Liver (tissue), 3 donors: ENCODE measurements at regions not wholly inside any gene's neighbourhood (a gene's known extent, or its start where the extent isn't known, plus 50 kb on each side); places are given as distances from the start of the nearest gene placed in this dataset.

Source experiments
- EGR1 ChIP-seq, 2 donors: IDR thresholded peaks; 2 replicates each; pipeline ENCODE4 v1.6.1; 2016 to 2018; ENCODE audit warnings: antibody characterized with exemption in 2 of 2, low read depth in 2 of 2
- FOXA1 ChIP-seq: IDR thresholded peaks from 2 replicates; pipeline ENCODE4 v1.6.1; 2016; ENCODE audit warnings: antibody characterized with exemption
- HNF4A ChIP-seq, 2 donors: conservative IDR thresholded peaks; 2 replicates each; pipeline ENCODE4 v1.6.1; 2016; ENCODE audit warnings: antibody characterized with exemption in 2 of 2, mild to moderate bottlenecking in 2 of 2
- RAD21 ChIP-seq, 2 donors: IDR thresholded peaks; 2 replicates each; pipeline ENCODE4 v1.6.1; 2016; ENCODE audit warnings: antibody characterized with exemption in 2 of 2, mild to moderate bottlenecking in 2 of 2
- RXRA ChIP-seq, 2 donors: IDR thresholded peaks; 2 replicates each; pipeline ENCODE4 v1.6.1; 2017 to 2018; ENCODE audit warnings: antibody characterized with exemption in 2 of 2, mild to moderate bottlenecking in 1 of 2
- TAF1 ChIP-seq: conservative IDR thresholded peaks from 2 replicates; pipeline ENCODE4 v1.6.1; 2016; ENCODE audit warnings: antibody characterized with exemption, mild to moderate bottlenecking
- YY1 ChIP-seq: IDR thresholded peaks from 2 replicates; pipeline ENCODE4 v1.6.1; 2016; ENCODE audit warnings: antibody characterized with exemption, mild to moderate bottlenecking
- TF ChIP-seq, protein P1 (sequence below): fragments of 150-350 bp; IDR thresholded peaks from 2 replicates; pipeline ENCODE4 v1.5.1; 2017; ENCODE audit warnings: improper control_type of control experiment, low read depth, low read length; ENCODE audit not compliant: missing input control
- TF ChIP-seq, protein P2 (sequence below): IDR thresholded peaks from 2 replicates; pipeline ENCODE4 v1.6.1; 2016; ENCODE audit warnings: antibody characterized with exemption
- TF ChIP-seq, protein P3 (sequence below): IDR thresholded peaks from 2 replicates; pipeline ENCODE4 v1.6.1; 2016; ENCODE audit warnings: antibody characterized with exemption, mild to moderate bottlenecking
- TF ChIP-seq, protein P4 (sequence below): IDR thresholded peaks from 2 replicates; pipeline ENCODE4 v1.6.1; 2016; ENCODE audit warnings: antibody characterized with exemption
- TF ChIP-seq, protein P5 (sequence below): IDR thresholded peaks from 2 replicates; pipeline ENCODE4 v1.6.1; 2016; ENCODE audit warnings: antibody characterized with exemption
- donor health status: healthy.
- donor health status: healthy.

DNA sequence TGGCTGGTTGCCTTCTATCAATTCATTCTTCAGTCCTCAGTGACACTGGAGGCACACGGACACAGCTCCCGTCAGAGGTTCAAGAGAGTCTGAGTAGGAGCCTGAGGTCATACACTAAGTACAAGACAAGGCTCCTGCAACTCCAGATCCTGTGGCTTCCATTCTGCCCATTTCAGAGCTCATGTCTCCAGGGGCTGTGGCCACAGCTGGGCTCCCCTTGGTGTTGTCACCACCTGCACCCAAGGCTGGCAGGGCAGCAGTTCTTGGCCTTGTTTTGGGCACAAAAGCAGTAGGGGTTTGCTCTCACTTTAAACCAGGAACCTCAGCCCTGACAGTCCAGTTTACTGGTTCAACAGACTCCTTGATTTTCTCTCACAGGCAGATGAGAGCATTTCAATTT, 189.6 kb downstream of the ICE1 start:
- TF ChIP-seq EGR1 (IDR thresholded peaks at IDR 0.05; ENCODE audit: low read depth in 2 of 2) (no peak), TAF1 (no peak), YY1 (no peak), HNF4A (conservative IDR thresholded peaks at IDR 0.05) (no peak), FOXA1 (no peak), RAD21 (IDR thresholded peaks at IDR 0.05) (no peak), RXRA (IDR thresholded peaks at IDR 0.05) (no peak)
- TF ChIP-seq, protein P1, sequence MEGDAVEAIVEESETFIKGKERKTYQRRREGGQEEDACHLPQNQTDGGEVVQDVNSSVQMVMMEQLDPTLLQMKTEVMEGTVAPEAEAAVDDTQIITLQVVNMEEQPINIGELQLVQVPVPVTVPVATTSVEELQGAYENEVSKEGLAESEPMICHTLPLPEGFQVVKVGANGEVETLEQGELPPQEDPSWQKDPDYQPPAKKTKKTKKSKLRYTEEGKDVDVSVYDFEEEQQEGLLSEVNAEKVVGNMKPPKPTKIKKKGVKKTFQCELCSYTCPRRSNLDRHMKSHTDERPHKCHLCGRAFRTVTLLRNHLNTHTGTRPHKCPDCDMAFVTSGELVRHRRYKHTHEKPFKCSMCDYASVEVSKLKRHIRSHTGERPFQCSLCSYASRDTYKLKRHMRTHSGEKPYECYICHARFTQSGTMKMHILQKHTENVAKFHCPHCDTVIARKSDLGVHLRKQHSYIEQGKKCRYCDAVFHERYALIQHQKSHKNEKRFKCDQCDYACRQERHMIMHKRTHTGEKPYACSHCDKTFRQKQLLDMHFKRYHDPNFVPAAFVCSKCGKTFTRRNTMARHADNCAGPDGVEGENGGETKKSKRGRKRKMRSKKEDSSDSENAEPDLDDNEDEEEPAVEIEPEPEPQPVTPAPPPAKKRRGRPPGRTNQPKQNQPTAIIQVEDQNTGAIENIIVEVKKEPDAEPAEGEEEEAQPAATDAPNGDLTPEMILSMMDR = no peak
- TF ChIP-seq, protein P2, sequence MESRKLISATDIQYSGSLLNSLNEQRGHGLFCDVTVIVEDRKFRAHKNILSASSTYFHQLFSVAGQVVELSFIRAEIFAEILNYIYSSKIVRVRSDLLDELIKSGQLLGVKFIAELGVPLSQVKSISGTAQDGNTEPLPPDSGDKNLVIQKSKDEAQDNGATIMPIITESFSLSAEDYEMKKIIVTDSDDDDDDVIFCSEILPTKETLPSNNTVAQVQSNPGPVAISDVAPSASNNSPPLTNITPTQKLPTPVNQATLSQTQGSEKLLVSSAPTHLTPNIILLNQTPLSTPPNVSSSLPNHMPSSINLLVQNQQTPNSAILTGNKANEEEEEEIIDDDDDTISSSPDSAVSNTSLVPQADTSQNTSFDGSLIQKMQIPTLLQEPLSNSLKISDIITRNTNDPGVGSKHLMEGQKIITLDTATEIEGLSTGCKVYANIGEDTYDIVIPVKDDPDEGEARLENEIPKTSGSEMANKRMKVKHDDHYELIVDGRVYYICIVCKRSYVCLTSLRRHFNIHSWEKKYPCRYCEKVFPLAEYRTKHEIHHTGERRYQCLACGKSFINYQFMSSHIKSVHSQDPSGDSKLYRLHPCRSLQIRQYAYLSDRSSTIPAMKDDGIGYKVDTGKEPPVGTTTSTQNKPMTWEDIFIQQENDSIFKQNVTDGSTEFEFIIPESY = no peak
- TF ChIP-seq, protein P3, sequence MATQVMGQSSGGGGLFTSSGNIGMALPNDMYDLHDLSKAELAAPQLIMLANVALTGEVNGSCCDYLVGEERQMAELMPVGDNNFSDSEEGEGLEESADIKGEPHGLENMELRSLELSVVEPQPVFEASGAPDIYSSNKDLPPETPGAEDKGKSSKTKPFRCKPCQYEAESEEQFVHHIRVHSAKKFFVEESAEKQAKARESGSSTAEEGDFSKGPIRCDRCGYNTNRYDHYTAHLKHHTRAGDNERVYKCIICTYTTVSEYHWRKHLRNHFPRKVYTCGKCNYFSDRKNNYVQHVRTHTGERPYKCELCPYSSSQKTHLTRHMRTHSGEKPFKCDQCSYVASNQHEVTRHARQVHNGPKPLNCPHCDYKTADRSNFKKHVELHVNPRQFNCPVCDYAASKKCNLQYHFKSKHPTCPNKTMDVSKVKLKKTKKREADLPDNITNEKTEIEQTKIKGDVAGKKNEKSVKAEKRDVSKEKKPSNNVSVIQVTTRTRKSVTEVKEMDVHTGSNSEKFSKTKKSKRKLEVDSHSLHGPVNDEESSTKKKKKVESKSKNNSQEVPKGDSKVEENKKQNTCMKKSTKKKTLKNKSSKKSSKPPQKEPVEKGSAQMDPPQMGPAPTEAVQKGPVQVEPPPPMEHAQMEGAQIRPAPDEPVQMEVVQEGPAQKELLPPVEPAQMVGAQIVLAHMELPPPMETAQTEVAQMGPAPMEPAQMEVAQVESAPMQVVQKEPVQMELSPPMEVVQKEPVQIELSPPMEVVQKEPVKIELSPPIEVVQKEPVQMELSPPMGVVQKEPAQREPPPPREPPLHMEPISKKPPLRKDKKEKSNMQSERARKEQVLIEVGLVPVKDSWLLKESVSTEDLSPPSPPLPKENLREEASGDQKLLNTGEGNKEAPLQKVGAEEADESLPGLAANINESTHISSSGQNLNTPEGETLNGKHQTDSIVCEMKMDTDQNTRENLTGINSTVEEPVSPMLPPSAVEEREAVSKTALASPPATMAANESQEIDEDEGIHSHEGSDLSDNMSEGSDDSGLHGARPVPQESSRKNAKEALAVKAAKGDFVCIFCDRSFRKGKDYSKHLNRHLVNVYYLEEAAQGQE = no peak
- TF ChIP-seq, protein P4, sequence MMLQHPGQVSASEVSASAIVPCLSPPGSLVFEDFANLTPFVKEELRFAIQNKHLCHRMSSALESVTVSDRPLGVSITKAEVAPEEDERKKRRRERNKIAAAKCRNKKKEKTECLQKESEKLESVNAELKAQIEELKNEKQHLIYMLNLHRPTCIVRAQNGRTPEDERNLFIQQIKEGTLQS = no peak
- TF ChIP-seq, protein P5, sequence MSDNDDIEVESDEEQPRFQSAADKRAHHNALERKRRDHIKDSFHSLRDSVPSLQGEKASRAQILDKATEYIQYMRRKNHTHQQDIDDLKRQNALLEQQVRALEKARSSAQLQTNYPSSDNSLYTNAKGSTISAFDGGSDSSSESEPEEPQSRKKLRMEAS = no peak
